ENCODE measurements at regions not wholly inside any gene's neighbourhood (a gene's known extent, or its start where the extent isn't known, plus 50 kb on each side); places are given as distances from the start of the nearest gene placed in this dataset.

DNA sequence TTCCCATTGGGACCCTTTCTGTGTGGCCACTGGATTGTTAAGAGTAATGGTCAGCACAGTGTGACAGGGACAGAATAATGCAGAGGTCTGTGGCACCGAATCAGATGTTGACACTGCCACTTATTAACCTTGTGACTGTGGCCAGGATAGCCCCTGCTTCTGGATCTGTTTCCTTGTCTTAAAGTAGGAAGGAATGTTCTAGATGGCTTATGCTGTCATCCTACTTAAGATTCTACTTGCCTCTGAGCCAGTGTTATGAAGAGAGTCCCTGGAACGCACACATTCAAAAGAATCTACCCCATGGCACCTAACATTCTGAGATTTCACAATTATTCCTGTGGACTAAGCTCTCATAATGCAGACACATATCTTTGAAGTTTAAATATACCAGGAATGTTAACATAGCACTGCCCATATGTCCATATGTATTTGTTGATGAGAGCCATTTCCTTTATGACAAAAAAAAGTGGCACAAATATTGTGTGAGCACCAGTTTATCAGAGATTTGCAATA is 612.7 kb downstream of the TLR4 start (continued):
- TF ChIP-seq ZNF114 (CRISPR knock-in tag; IDR thresholded peaks at IDR 0.05), result no peak
- TF ChIP-seq ETS1 (IDR thresholded peaks at IDR 0.05), result no peak
- no peak for TF ChIP-seq NANOG (IDR thresholded peaks at IDR 0.05; ENCODE audit: borderline replicate concordance)

DNA sequence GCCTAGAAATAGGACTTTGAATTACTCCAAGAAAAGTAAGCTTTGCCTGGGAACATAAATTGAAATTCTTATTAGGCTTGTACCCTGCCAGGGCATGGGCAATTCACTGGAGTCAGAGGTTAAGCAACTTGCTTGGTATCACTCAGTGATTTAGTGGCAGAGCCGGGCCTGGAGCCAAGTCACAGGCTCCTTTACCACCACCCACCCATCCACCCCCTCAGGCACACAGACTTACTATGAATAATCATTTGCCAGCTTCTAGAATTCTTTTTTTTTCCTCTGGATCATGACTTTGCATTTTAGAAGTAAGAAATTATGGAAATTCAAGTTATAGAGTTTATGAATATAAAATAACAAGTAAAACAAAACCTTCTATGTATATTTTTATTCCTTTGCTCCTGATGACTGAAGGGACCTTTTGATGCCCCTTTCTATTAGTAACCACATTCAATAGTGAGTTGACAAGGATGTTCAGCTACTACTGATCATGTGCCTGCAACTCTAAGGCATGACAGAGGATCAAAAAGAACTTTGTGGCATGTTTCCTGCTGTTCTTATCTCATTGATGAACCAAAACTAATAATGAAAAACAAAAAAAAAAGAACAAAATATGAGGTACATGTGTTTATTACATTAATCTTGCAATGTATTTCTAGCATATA is 614.7 kb downstream of the TLR4 start:
- DNase-seq (ENCODE audit: low spot score) (no peak), ATAC-seq (no peak)
- TF ChIP-seq ETS1 (IDR thresholded peaks at IDR 0.05) (no peak), EZH2phosphoT487 (IDR thresholded peaks at IDR 0.05; ENCODE audit: unreplicated experiment) (no peak)
- TF ChIP-seq, protein P1, sequence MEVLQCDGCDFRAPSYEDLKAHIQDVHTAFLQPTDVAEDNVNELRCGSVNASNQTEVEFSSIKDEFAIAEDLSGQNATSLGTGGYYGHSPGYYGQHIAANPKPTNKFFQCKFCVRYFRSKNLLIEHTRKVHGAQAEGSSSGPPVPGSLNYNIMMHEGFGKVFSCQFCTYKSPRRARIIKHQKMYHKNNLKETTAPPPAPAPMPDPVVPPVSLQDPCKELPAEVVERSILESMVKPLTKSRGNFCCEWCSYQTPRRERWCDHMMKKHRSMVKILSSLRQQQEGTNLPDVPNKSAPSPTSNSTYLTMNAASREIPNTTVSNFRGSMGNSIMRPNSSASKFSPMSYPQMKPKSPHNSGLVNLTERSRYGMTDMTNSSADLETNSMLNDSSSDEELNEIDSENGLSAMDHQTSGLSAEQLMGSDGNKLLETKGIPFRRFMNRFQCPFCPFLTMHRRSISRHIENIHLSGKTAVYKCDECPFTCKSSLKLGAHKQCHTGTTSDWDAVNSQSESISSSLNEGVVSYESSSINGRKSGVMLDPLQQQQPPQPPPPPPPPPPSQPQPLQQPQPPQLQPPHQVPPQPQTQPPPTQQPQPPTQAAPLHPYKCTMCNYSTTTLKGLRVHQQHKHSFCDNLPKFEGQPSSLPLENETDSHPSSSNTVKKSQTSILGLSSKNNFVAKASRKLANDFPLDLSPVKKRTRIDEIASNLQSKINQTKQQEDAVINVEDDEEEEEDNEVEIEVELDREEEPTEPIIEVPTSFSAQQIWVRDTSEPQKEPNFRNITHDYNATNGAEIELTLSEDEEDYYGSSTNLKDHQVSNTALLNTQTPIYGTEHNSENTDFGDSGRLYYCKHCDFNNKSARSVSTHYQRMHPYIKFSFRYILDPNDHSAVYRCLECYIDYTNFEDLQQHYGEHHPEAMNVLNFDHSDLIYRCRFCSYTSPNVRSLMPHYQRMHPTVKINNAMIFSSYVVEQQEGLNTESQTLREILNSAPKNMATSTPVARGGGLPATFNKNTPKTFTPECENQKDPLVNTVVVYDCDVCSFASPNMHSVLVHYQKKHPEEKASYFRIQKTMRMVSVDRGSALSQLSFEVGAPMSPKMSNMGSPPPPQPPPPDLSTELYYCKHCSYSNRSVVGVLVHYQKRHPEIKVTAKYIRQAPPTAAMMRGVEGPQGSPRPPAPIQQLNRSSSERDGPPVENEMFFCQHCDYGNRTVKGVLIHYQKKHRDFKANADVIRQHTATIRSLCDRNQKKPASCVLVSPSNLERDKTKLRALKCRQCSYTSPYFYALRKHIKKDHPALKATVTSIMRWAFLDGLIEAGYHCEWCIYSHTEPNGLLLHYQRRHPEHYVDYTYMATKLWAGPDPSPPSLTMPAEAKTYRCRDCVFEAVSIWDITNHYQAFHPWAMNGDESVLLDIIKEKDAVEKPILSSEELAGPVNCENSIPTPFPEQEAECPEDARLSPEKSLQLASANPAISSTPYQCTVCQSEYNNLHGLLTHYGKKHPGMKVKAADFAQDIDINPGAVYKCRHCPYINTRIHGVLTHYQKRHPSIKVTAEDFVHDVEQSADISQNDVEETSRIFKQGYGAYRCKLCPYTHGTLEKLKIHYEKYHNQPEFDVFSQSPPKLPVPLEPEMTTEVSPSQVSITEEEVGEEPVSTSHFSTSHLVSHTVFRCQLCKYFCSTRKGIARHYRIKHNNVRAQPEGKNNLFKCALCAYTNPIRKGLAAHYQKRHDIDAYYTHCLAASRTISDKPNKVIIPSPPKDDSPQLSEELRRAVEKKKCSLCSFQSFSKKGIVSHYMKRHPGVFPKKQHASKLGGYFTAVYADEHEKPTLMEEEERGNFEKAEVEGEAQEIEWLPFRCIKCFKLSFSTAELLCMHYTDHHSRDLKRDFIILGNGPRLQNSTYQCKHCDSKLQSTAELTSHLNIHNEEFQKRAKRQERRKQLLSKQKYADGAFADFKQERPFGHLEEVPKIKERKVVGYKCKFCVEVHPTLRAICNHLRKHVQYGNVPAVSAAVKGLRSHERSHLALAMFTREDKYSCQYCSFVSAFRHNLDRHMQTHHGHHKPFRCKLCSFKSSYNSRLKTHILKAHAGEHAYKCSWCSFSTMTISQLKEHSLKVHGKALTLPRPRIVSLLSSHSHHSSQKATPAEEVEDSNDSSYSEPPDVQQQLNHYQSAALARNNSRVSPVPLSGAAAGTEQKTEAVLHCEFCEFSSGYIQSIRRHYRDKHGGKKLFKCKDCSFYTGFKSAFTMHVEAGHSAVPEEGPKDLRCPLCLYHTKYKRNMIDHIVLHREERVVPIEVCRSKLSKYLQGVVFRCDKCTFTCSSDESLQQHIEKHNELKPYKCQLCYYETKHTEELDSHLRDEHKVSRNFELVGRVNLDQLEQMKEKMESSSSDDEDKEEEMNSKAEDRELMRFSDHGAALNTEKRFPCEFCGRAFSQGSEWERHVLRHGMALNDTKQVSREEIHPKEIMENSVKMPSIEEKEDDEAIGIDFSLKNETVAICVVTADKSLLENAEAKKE (CRISPR knock-in tag; IDR thresholded peaks at IDR 0.05), result no peak
- no peak overlapping the region for H2AFZ ChIP-seq
- H4K20me1 ChIP-seq (replicated peaks; ENCODE audit: insufficient read depth), result no peaks in the 10 kb centered on the region
- Mint-ChIP-seq H3K36me3 (ENCODE audit: low read depth) (no peaks in the 10 kb centered on the region), H3K9me3 (peaks cover 48% of the 10 kb centered on the region), H3K27me3 (ENCODE audit: insufficient read depth, low read depth, poor library complexity) (peaks cover 3% of the 10 kb centered on the region), H3K27ac (no peak overlapping the region), H3K4me1 (no peaks in the 10 kb centered on the region), H3K4me3 (no peak overlapping the region)
- H3K79me2 ChIP-seq (replicated peaks; ENCODE audit: insufficient read depth), result no peaks in the 10 kb centered on the region
- no peak overlapping the region for H3K4me2 ChIP-seq
- no peak overlapping the region for H3K4me3 ChIP-seq
- H3K36me3 ChIP-seq (ENCODE audit: insufficient read depth), result no peaks in the 10 kb centered on the region
- H3K27me3 ChIP-seq (ENCODE audit: insufficient read depth), result no peaks in the 10 kb centered on the region
- no peak overlapping the region for H3K27ac ChIP-seq (ENCODE audit: low read depth)
- no peaks in the 10 kb centered on the region for H3K9me2 ChIP-seq (ENCODE audit: insufficient read depth)
- H3F3A ChIP-seq (replicated peaks; ENCODE audit: low read depth), result no peaks in the 10 kb centered on the region
- peaks cover 10% of the 10 kb centered on the region for H3K4me1 ChIP-seq (ENCODE audit: insufficient read depth)

All from GM23338 (cell line).